GM18517 (cell line): ENCODE measurements at regions not wholly inside any gene's neighbourhood (a gene's known extent, or its start where the extent isn't known, plus 50 kb on each side); places are given as distances from the start of the nearest gene placed in this dataset.

Experiments
- ATAC-seq: cut with Tn5 transposase; IDR thresholded peaks from one replicate; pipeline ENCODE4 v1.9.1; 2021; ENCODE audit warnings: mild to moderate bottlenecking, moderate library complexity; ENCODE audit not compliant: unreplicated experiment

DNA sequence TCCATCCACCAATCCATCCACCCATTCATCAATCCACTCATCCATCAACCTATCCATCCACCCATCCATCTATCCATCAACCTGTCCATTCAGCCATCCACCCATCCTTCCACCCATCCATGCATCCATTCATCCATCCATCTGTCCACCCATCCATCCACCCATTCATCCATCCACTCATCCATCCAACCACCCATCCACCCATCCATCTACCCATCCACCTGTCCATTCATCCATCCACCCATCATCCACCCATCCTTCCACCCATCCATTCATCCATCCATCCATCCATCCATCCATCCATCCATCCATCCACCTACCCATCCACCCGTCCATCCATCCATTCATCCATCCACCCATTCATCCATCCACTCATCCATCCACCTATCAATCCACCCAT lies 195.8 kb downstream of the NXNL2 start:
- no peak for ATAC-seq

DNA sequence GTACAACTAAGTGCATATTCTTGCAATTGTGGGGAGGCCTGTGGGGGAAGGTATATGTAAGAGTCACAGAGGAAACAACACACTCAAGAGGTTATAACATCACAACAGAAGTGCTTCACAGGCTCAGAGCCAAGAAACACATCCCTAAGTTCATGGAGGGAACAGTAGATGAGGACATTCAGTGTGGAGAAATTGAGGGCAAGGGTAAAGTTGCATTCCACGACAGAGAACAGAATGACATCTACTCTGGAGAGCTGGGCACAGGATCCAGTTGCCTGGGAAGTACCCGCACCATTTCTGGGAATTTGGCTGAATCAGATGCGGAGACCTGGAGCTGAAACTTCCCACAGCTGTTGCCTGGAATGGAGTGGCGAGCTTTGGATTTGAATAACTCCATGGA lies 197.2 kb downstream of the NXNL2 start:
- ATAC-seq: no peak

DNA sequence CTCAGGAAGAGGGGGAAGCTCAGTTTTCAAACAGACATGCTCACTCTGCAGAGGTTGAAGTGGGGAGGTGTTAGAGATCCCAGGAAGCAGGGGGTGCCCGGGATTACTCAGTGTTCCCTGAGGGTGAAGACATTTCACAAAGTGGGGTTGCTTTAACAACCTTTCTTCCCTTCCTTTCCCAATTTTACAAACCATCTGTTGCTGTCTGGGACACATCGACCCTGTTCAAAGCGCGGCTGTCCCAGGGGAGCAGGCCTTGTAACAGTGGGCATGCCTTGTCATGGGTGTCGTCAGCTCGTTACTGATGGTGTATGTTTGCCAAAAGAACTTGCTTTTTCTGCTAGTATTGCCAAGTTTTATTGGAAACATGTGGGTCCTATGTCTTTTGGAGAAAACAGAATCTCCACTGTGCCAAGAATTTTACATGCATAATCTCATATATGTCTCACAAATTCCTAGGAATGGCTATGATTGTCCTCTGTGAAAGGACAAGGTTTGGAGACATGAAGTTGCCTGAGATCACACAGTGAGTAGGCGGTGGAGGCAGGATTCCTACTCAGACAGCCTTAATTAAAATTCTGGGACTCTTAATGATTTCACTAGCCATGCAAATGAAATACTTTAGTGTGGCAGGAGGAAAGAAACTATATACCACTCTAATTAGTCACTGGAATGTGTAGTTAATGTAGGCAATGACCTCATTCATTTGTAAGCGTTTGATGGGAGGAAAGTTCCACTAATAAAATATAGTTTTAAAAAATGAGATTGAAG lies 198.9 kb downstream of the NXNL2 start:
- ATAC-seq: no peak

DNA sequence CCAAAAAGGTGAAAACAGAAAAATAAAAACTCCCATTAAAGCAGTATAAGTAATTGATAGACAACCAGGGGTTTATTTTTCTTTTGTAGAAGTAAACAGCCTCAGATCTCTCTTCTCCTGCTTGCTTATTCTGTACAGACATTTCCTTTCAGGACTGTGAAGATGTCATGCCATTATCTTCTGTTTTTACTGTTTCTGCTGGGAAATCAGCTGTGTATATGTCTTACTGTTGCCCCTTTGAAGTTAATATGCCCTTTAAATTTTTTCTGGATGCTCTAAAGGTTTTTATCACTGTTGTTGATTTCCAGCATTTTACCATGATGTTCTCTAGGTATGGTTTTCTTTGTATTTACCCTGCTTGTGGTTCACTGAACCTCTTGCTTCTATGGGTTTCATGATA lies 199.5 kb downstream of the NXNL2 start:
- no peak for ATAC-seq

DNA sequence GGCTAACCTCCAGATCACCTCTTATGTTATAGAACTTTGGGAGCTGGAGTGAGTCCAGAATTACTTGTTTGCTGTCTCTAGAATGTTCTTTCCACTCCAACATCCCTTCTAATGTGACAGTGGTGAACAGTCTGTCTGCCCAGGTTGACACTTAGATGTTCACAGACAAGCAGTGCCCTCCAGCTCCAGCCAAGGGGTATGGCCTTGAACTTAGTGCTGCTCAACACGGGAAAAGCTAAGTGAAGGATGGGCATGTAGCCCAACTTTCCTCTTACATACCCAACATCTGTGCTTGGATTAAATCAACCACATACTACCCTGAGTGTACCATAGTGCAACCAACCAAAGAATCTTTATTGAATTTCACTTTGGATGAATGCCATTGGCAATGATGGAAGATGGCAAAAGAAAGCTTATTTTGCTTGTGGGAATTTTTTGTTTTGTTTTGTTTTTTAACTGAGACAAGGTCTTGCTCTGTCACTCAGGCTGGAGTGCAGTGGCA lies 201.2 kb downstream of the NXNL2 start:
- ATAC-seq: no peak

DNA sequence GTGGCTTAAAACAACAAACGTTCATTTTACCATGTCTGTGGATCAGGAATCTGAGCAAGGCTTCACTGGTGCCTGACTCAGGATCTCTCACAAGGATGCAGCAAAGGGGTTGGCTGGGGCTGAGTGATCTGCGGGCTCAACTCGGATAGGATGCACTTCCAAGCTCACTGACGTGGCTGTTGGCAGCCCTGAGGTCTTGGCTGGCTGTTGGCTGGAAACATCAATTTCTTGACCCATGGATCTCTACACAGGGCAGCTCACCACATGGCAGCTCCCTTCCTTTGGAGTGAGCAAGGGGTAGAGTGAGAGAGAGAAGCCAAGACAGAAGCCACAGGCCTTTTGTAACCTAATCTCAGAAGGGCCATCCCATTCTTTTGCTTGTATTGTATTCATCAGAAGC lies 202.1 kb downstream of the NXNL2 start:
- no peak for ATAC-seq

DNA sequence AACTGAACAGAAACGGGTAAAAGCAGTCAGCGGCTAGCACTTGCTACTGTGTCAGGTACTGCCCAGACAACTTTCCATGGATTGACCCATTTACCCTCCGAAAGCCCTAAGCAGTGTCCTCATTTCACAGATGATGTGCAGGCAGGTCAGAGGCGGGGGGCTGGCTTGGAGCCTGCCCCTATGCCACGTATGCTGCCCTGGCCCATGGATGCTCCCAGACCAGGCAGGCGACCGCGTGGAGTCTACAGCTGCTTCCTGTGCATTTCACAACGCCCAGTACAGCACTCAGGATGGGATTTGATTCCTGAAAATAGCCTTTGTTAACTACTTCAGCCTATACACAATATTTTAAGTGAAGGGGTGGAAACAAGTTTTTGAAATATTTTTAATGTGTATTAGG lies 202.9 kb downstream of the NXNL2 start:
- no peak for ATAC-seq

DNA sequence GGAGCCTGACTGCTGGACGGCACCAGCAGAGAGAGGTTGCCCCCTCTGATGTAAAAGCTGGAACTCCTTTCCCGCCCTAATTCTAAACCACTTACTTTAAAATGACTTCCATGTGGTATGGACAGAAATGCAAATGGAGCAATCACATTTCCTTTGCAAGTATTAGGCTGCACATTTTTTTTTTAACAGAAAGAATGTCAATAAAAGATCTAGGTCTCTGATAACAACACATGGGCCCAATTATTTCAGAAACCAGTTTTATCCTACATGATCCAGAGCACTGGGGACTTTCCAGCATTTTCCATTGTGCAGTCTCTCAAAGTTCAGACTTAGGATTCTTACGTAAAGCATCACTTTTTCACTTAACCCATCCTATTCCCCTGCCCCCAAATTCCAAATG lies 203.7 kb downstream of the NXNL2 start:
- no peak for ATAC-seq

DNA sequence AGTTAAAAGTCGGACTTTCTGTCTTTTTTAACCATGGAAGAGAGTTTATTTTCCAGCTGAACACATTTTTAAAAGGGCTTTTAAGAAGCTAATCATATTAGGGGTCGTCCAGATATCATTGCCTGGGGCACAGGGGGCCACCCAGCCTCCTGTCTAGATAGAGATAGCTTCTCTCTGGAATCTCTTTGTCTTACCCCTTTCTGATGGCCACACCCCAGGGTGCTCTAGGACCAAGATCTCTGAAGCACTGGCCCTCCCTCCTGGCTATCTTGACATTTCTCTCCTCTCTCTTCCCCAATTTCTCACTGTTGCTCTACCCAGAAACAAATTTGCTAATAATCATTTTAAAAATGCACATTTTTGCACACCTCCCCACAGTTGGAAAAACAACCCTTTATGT lies 204.4 kb downstream of the NXNL2 start:
- ATAC-seq: no peak

DNA sequence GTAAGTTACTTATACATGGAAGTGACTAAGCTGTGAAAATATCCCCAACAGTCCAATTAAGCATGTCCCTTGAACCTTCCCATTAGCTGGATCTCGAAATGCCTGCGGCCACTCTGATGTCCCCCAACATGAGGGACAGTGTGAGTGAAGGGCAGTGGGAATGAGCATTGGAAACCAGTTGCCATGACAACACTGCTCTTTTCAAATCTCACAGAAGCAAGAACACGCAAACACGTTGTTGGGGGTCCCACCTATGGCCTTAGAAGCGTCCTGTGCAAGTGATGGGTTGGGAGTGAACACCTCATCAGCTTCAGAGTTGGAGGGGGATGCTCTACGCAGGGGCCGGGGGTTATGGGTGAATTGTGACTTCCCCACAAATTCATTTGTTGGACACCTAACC lies 205.9 kb downstream of the NXNL2 start:
- no peak for ATAC-seq

DNA sequence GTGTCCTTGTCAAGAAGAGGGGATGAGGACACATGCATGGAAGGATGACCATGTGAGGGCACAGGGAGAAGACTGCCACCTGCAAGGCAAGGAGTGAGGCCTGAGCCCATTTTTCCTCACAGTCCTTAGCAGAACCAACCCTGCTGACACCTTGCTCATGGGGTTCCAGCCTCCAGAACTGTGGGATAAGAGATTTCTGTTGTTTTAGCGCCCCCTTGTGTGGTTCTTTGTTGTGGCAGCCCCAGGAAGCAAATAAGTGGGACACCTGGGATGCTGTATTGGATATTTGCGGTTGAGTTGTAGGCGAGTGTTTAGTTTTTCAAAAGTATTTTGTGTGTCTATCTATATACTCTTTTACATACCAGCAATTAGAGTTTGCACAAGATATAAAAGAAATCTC lies 206.4 kb downstream of the NXNL2 start:
- no peak for ATAC-seq

DNA sequence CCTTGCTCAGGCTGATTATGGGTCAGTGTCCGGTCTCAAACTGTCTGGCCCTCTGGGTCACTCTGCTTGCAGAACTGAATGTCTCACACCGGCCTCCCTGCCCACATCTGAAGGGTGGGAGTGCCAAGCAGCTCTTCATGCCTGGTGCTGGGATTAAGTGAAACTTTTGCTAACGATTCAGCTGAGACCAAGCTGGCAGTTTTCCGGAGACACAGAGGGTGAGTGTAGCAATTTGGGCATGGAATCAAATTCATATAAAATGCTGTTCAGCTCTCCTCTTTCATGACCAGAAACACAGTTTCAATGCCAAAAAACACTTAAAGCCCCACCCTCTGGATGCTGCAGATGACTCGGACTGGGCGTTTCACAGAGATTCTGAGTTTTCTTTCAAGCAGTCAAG lies 207.5 kb downstream of the NXNL2 start:
- no peak for ATAC-seq

DNA sequence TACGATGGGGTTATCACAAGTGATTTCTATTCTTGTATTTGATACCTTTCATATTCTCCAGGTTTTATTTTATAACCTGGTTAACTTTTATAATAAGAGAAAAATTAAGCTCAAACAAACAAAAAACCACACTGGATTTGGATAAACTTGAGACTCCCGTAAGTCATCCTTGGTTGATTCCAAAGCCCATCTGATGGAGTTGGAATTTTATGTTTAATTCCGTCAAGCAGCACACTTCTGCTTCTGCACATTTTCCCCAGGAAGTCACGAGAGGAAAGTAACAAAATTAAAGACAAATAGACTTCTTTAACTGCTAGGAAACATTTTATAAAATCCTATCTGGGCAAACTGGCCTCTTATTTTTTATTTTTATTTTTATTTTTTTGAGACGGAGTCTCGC lies 207.9 kb downstream of the NXNL2 start:
- no peak for ATAC-seq

DNA sequence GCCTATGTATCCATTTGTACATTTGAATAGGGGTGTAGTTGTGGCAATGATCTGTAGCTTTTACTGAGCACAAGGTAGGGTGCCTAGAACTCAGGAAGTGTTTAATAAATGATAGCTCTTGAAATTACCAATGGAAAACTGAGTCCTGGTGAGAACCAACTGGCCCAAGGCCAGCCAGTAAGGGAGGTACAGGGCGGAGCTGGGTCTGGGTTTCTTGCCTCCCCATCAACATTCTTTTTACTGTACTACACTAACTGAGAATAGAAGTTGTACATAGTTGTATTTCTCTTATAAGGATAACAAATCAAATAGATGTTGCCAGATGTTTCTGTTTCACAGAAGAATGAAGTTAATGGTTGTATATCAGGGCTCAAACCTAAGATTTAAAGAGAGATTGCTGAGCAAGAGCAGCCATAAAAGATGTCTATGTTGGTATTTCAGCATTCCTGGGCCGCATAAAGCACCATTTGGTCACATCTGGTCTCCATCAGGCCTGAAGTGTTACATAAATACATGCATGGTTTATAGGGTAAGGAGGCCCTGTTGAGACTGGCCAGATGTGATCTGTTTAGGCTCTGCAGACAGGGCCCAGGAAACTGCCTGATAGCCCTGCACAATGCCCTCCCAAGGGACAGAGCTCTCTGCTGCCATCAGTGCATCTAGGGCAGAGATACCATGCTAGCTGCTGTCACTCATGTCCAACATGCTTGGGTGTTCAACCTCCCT lies 210.5 kb downstream of the NXNL2 start:
- no peak for ATAC-seq

DNA sequence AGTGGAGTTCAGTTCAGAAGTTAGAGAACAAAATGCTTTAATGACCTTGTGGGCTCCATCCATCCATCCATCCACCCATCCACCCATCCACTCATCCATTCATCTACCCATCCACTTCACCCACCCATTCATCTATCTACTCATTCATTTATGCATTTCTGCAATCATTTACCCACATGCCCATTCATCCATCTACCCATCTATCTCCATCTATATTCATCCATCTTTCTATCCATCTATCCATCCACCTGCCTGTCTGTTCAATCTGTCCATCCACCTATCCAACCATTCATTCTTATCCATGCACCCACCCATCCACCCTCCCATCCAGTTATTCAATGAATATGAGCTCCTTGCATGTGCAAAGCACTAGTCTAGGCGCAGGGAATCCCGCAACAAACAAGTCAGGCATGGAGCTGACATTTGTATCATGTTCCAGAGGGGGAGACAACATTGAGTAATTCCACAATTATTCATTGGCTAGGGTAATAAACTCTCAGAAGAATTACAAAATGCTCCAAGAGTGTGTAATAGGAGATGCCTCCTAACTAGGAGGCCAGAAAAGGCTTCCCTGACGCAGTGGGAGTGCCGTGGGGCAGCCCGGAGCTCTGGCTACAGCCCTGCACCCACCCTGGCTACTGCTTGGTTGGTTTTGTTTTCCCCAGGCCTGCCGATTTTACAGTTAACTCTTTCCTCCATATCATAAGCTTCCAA lies 211.2 kb downstream of the NXNL2 start:
- no peak for ATAC-seq

DNA sequence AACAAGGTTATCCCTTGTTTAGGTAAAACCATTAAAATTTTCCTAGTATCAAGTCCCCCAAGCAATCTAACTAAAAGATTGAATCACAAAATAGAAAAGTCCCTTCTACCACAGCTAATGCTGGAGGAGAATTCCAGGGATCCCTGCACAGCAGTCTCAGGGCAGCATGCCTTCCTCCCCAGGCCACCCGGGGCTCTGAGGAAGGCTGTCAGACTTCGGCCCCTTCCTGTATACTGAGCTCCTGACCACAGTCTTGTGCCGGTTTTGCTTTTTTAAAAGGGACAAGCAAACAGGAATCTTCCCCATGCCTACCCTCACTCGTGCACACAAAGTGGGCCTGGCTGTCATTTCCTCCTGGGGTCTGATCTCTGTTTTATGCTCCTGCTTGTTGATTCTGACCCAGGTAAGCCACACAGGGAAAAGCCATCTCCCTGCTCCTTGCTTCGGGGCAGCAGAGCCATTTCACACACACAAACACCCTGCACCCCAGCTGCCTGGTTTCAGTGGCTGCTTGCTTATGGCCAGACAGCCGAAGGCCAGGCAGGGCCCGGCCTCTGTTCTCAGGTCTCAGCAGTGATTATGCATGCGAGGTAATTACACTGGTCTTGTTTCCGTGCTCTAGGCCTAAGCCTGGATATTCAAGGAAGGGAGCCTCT lies 211.9 kb downstream of the NXNL2 start:
- no peak for ATAC-seq

DNA sequence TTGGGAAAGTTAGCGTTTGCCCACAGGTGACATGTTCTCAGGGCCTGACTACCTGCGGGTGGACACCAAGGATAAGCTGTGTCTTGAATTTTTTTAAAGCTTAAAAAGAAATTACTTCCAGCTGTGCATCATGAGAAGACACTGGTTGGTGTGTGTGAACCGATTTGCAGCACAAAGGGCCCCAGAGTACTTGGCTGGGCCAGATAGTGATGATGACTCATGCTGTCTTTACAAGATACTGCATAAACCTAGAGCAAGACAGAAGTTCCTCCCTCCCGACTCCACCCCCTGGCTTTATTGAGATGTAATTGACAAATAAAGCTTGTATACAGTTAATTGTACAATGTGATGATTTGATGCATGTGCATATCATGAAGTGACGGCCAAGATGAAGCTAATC lies 212.8 kb downstream of the NXNL2 start:
- no peak for ATAC-seq

DNA sequence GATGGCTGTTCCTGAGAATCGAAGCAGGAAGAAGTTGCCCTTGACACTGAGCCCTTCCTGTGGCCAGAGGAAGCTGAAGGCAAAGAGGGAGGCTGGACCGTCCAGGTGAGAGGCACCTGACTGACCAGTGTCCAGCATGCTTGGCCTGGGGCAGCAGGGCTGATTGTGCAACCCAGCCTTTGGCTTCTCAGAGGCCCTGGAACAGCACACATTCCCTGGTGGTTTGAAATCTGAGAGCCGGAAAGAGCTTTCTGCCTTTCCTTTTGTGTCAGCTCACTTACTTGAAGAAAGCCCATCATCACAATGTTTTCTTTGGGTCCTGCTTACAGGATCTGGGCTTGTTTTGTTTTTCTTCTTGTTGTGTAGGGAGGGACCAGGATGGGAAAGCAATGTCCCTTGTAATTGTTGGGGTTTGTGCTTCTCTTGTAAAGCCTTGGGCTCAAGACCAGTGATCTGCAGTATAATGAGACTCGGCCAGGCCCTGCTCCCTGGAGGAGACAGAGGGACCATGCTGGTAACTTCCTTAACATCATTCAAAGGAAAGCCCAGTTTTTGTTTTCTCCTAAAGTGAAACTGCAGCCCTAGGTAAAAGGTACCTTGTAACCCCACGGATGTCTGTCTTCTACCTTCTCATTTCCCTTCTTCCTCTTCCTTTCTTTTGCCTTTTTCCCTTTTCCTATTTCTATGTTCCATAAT lies 213.7 kb downstream of the NXNL2 start:
- no peak for ATAC-seq

DNA sequence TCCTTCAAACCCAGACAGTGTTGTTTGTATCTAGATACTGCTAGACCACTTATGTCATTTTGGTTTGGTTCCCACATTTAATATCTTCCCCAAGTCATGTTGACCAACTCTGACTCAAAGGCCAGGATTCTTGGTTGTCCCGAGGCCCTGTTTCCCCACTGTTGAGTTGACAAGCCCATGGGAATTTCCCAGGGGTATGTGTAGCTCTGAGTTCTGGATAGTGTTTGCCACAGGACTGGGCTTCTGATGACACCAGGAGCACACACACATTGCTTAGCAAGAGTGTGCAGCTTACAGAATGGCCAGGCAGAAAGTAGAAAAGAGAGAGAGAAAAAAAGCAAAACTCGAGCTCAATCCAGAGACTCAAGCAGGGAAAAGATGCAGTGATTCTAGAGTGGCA lies 214.4 kb downstream of the NXNL2 start:
- ATAC-seq: no peak

DNA sequence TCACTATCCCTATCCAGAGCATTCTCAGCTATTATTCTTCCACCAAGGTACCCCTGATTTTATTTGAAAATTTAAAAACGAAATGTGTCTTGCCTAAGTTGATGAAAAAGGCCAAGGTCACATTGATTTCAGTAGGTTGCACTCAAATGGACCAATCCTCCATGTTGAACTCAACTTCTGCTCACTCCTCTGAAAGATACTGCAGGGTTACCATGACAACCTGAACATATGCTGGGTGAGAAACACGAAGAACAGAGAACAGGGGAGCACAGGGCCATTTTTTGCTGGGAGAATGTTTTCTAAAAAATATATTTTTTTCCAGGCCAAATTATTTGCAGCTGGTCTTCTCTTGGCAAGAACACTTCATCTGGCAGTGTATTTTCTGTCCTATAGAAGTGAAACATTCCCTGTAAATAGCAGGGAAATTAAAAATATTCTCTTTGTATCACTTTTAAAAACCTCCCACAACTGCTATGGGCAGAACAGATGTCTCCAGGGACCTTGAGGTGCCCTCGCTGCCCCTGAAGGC lies 215.9 kb downstream of the NXNL2 start:
- ATAC-seq: no peak
